ENCODE measurements at regions not wholly inside any gene's neighbourhood (a gene's known extent, or its start where the extent isn't known, plus 50 kb on each side); places are given as distances from the start of the nearest gene placed in this dataset.

GRCh38 chr10:108688314-108688713 is 1235.0 kb downstream of the XPNPEP1 start:
- TF ChIP-seq CTCF (IDR thresholded peaks at IDR 0.05; ENCODE audit: poor library complexity, severe bottlenecking), result no peak
- no peak overlapping the region for H3K27ac ChIP-seq (ENCODE audit: poor library complexity, severe bottlenecking)

GRCh38 chr10:108685863-108686531 is 1237.3 kb downstream of the XPNPEP1 start:
- DNase-seq (ENCODE audit: low spot score) (no peak), ATAC-seq (ENCODE audit: low read depth) (no peak)
- no peak for TF ChIP-seq CTCF (IDR thresholded peaks at IDR 0.05; ENCODE audit: poor library complexity, severe bottlenecking)
- no peak overlapping the region for H3K27ac ChIP-seq (ENCODE audit: poor library complexity, severe bottlenecking)
- H3K4me1 ChIP-seq (ENCODE audit: insufficient read depth, poor library complexity, severe bottlenecking), result no peaks in the 10 kb centered on the region
- no peak overlapping the region for H3K4me3 ChIP-seq (ENCODE audit: severe bottlenecking)
- H3K27me3 ChIP-seq (ENCODE audit: insufficient read depth, poor library complexity, severe bottlenecking), result no peaks in the 10 kb centered on the region
- H3K9me3 ChIP-seq (ENCODE audit: severe bottlenecking), result no peaks in the 10 kb centered on the region
- no peaks in the 10 kb centered on the region for H3K36me3 ChIP-seq (ENCODE audit: low read depth)

More at GRCh38 chr10:108688314-108688713, 1235.0 kb downstream of the XPNPEP1 start:
- Histone ChIP-seq H3K36me3 (ENCODE audit: low read depth) (no peaks in the 10 kb centered on the region), H3K4me1 (ENCODE audit: insufficient read depth, poor library complexity, severe bottlenecking) (no peaks in the 10 kb centered on the region), H3K9me3 (ENCODE audit: severe bottlenecking) (no peaks in the 10 kb centered on the region), H3K27me3 (ENCODE audit: insufficient read depth, poor library complexity, severe bottlenecking) (no peaks in the 10 kb centered on the region), H3K4me3 (ENCODE audit: severe bottlenecking) (no peak overlapping the region)
- DNase-seq (ENCODE audit: low spot score) (no peak), ATAC-seq (ENCODE audit: low read depth) (no peak)

GRCh38 chr10:108684431-108684830 is 1238.9 kb downstream of the XPNPEP1 start:
- Histone ChIP-seq H3K4me1 (ENCODE audit: insufficient read depth, poor library complexity, severe bottlenecking) (no peaks in the 10 kb centered on the region), H3K27ac (ENCODE audit: poor library complexity, severe bottlenecking) (no peak overlapping the region), H3K36me3 (ENCODE audit: low read depth) (no peaks in the 10 kb centered on the region), H3K9me3 (ENCODE audit: severe bottlenecking) (no peaks in the 10 kb centered on the region), H3K27me3 (ENCODE audit: insufficient read depth, poor library complexity, severe bottlenecking) (no peaks in the 10 kb centered on the region), H3K4me3 (ENCODE audit: severe bottlenecking) (no peak overlapping the region)
- TF ChIP-seq CTCF (IDR thresholded peaks at IDR 0.05; ENCODE audit: poor library complexity, severe bottlenecking), result no peak
- DNase-seq (ENCODE audit: low spot score) (no peak), ATAC-seq (ENCODE audit: low read depth) (no peak)

- no peak for ATAC-seq (ENCODE audit: low read depth)
- TF ChIP-seq CTCF (IDR thresholded peaks at IDR 0.05; ENCODE audit: poor library complexity, severe bottlenecking), result no peak
- DNase-seq (ENCODE audit: low spot score), result no peak
- no peaks in the 10 kb centered on the region for H3K9me3 ChIP-seq (ENCODE audit: severe bottlenecking)
- no peak overlapping the region for H3K4me3 ChIP-seq (ENCODE audit: severe bottlenecking)
- no peaks in the 10 kb centered on the region for H3K36me3 ChIP-seq (ENCODE audit: low read depth)
- no peaks in the 10 kb centered on the region for H3K27me3 ChIP-seq (ENCODE audit: insufficient read depth, poor library complexity, severe bottlenecking)
- no peak overlapping the region for H3K27ac ChIP-seq (ENCODE audit: poor library complexity, severe bottlenecking)
- H3K4me1 ChIP-seq (ENCODE audit: insufficient read depth, poor library complexity, severe bottlenecking), result no peaks in the 10 kb centered on the region
These were observed 1249.6 kb downstream of the XPNPEP1 start for GRCh38 chr10:108673741-108674140.

GRCh38 chr10:108663587-108663986 is 1259.7 kb downstream of the XPNPEP1 start:
- no peak for TF ChIP-seq CTCF (IDR thresholded peaks at IDR 0.05; ENCODE audit: poor library complexity, severe bottlenecking)
- no peaks in the 10 kb centered on the region for H3K36me3 ChIP-seq (ENCODE audit: low read depth)
- no peak for ATAC-seq (ENCODE audit: low read depth)
- H3K4me3 ChIP-seq (ENCODE audit: severe bottlenecking), result no peak overlapping the region
- DNase-seq (ENCODE audit: low spot score), result no peak
- no peaks in the 10 kb centered on the region for H3K27me3 ChIP-seq (ENCODE audit: insufficient read depth, poor library complexity, severe bottlenecking)
- H3K4me1 ChIP-seq (ENCODE audit: insufficient read depth, poor library complexity, severe bottlenecking), result no peaks in the 10 kb centered on the region
- no peaks in the 10 kb centered on the region for H3K9me3 ChIP-seq (ENCODE audit: severe bottlenecking)
- no peak overlapping the region for H3K27ac ChIP-seq (ENCODE audit: poor library complexity, severe bottlenecking)
